ENCODE measurements at regions not wholly inside any gene's neighbourhood (a gene's known extent, or its start where the extent isn't known, plus 50 kb on each side); places are given as distances from the start of the nearest gene placed in this dataset.
A peak's percentile ranks its signal among the peaks of the same experiment; 100 is the strongest.
"Not testable (repeated sequence)": the region's sequence is repeated elsewhere in the genome, so short reads cannot be mapped to it uniquely, and the experiment has no call there.

- no peak for DNase-seq (ENCODE audit: extremely low read depth in 1 of 2, low read depth in 1 of 2)
Measured at GRCh38 chr18:70931942-70932814, 643.3 kb downstream of the SOCS6 start.

- no peak for DNase-seq (ENCODE audit: extremely low read depth in 1 of 2, low read depth in 1 of 2)
Measured at GRCh38 chr18:70920840-70921374, 632.1 kb downstream of the SOCS6 start.

DNA sequence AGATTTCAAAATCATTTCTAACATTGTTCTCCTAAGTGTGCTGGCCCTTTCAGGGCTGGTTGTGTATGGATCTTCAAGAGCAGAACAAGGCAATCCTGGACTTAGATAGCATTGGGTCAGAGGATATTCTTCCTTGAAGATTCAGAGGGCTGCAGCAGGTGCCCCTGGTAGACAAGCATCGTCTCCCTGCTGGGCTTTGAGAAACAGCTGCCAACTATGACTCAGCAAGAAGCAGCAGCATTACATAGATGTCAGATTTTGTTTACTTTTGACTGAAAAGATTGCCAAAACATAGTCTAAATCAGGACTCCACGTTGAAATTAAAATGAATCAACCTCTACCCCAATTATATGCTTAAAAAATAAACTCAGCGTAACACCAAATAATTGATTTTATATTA, 618.8 kb downstream of the SOCS6 start:
- no peak for DNase-seq (ENCODE audit: extremely low read depth in 1 of 2, low read depth in 1 of 2)

GRCh38 chr18:70892381-70892780, 603.5 kb downstream of the SOCS6 start:
- DNase-seq (ENCODE audit: extremely low read depth in 1 of 2, low read depth in 1 of 2), result no peak

GRCh38 chr18:70870292-70870691, 581.4 kb downstream of the SOCS6 start:
- DNase-seq (ENCODE audit: extremely low read depth in 1 of 2, low read depth in 1 of 2), result no peak

GRCh38 chr18:70848329-70848728, 559.5 kb downstream of the SOCS6 start:
- DNase-seq (ENCODE audit: extremely low read depth in 1 of 2, low read depth in 1 of 2), result no peak

DNA sequence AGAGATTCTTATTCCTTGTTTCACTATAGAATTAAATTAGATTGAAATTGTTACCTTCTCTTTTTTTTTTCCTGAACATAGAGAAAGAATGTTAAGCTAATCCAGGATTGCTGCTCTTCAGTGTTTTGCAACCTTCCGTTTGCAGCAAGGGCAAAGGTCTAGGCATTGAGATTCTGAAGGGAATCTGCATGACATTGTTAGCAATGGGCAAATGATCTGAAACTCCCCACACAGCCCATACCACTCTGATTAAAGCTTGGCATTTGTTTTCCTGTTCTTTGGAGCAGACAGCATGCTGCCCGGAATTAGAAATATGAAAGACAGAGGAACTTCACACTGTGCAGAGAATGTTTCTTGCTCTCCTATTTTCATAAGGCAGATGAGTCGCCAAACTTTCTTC, 551.8 kb downstream of the SOCS6 start:
- DNase-seq (ENCODE audit: extremely low read depth in 1 of 2, low read depth in 1 of 2), result no peak

- no peak for DNase-seq (ENCODE audit: extremely low read depth in 1 of 2, low read depth in 1 of 2)
Measured at GRCh38 chr18:70827632-70828031, 538.8 kb downstream of the SOCS6 start.

GRCh38 chr18:70826571-70826970, 537.7 kb downstream of the SOCS6 start:
- DNase-seq (ENCODE audit: extremely low read depth in 1 of 2, low read depth in 1 of 2), result no peak

DNA sequence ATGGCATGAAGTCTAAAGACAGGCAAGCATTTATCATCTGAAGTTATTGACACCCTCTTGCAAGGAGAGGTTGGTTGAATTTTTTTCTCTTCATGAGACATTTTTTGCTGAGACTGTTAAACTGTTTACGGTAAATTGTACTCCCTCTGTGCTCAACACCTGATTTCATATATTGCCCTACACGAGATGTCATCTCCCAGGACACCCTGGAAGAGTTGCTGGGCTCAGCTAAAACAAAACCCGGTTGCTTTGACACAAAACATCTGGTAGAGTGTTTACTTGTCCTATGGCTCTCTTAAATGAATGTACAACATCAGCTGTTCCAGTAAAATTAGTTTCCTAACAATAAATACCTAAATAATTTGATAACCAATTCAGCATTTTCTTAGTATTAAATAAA, 533.8 kb downstream of the SOCS6 start:
- DNase-seq (ENCODE audit: extremely low read depth in 1 of 2, low read depth in 1 of 2), result no peak

GRCh38 chr18:70822117-70822516, 533.3 kb downstream of the SOCS6 start:
- DNase-seq (ENCODE audit: extremely low read depth in 1 of 2, low read depth in 1 of 2), result no peak

DNA sequence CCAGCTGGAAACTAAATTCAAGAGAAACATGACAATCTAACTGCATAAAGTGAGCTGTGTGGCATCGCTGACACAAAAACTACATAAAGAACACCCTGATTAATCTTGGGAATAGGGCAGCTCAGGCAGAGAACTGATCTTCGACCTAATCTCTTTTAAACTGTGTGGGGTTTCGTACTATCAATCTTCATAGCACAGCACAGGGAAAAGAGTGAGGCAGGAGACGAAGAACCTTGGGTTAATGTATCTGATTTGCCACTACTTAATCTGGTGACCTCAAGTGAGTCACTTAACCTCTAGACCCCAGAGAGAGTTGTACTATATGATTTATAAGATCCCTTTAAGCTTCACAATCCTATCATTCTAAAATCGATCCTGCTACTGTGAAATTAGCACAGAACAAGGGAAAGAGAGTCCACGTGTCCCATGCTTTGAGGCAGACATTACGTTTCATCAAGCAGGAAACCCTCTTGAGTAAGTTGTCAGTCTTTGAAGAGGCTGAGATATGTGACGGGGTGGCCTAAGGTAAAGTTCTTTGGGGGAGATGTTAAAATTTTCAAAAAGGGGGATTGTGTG, 519.7 kb downstream of the SOCS6 start:
- DNase-seq (ENCODE audit: extremely low read depth in 1 of 2, low read depth in 1 of 2), result no peak

- DNase-seq (ENCODE audit: extremely low read depth in 1 of 2, low read depth in 1 of 2), result peak; percentile 2 to 25
Measured at GRCh38 chr18:70781860-70782453, 493.1 kb downstream of the SOCS6 start.

GRCh38 chr18:70766254-70766653, 477.4 kb downstream of the SOCS6 start:
- not testable (repeated sequence) for DNase-seq (ENCODE audit: extremely low read depth in 1 of 2, low read depth in 1 of 2)

DNA sequence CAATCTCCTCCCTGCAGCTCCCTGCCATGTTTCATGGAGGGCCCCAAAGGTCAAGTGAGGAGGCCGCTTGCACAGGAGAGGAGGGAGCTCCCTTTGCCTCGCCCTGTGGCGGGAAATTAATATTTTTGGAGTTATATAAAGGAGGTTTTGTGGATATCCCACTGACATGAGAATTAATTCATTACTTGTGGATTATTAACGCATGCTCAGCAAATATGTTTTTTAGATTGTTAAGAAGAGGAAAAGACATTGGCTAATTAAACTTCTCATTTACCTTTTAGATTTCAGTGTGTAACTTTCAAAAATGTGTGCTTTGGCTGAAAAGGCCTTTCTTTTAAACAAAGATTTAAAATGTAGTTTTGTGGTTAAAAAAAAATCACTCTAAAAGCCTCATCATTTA, 474.0 kb downstream of the SOCS6 start:
- no peak for DNase-seq (ENCODE audit: extremely low read depth in 1 of 2, low read depth in 1 of 2)

GRCh38 chr18:70758780-70759179, 469.9 kb downstream of the SOCS6 start:
- DNase-seq (ENCODE audit: extremely low read depth in 1 of 2, low read depth in 1 of 2), result no peak

DNA sequence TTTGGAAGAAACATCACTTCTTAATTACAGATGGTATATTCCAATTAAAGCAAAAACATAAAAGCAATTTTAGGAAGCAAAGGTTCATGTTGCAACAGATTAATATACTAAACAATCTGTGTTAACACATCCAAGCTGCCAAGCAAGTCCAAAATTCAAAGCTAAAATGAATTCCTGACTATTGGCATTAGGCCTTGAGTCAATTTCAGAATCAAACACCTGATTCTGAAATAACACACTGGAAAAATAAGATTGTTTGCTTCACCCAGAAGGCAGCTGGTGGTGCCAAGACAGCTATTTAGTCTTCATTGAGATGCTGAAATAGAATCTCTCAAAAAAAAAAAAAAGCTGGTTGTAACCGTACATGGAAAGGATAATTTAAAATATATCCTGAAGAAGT, 465.6 kb downstream of the SOCS6 start:
- DNase-seq (ENCODE audit: extremely low read depth in 1 of 2, low read depth in 1 of 2), result no peak

DNA sequence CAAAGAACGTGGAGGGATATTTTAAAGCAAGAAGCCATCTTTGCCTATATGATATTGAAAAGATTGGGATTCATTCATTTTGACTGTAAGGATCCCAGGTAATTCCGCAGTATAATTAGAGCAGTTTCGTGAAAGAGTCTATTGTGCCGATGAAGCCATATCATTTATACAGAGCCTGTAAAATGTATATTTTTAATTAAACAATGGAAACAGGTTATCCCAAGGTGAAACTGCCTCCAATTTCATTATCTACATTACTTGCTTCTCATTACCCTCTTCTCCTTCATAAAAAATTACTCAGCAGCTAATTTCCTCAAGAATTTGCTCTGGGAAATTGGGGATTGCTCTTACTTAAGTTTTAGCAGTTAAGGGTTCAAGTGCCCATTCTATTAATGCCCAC, 444.1 kb downstream of the SOCS6 start:
- DNase-seq (ENCODE audit: extremely low read depth in 1 of 2, low read depth in 1 of 2), result no peak

DNA sequence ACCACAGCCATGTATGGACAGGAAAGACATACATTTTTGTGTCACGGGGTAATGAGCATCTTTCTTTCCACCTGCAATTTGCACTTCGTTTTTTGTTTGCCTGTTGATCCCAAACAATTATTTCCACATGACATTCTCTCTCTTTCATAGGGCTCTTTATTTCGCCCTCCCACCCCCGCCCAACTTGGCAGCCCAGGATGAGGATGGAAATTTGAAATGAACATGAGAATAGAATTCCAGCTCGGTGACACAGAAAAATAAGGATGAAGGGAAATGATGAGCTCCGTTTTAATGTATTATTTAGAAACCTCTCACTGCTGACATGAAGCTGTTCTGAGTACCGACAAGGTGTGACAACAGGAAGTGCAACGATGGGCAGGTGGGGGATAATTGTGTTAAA, 443.3 kb downstream of the SOCS6 start:
- DNase-seq (ENCODE audit: extremely low read depth in 1 of 2, low read depth in 1 of 2), result no peak

GRCh38 chr18:70720607-70721006, 431.8 kb downstream of the SOCS6 start:
- DNase-seq (ENCODE audit: extremely low read depth in 1 of 2, low read depth in 1 of 2), result no peak

DNA sequence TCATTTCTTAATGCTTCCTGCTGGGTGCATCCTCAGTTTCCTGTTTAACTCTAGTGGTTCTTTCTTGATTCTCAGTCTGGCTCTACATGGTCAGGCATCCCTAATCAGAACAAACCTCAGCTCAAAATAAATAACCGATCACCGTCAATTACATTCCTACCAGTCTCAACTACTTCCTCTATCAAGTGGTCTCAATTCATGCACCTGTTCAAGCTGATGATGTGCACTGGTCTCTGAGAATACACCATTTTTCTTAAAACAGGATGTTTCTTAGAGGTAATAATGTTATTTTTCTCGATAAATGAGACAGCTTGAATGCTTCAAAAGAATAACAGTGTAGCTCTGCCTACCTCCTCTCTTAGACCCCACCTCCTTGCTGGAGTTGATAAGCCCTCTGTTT, 420.9 kb downstream of the SOCS6 start:
- DNase-seq (ENCODE audit: extremely low read depth in 1 of 2, low read depth in 1 of 2), result no peak

GRCh38 chr18:70709144-70709543, 420.3 kb downstream of the SOCS6 start:
- no peak for DNase-seq (ENCODE audit: extremely low read depth in 1 of 2, low read depth in 1 of 2)

All from stimulated activated CD8-positive, alpha-beta memory T cell treated with anti-CD3 and anti-CD28 coated beads, Interleukin-7, amount 100 ng/mL, for 48 hours (primary cell).